Caco-2 (cell line): ENCODE measurements at regions not wholly inside any gene's neighbourhood (a gene's known extent, or its start where the extent isn't known, plus 50 kb on each side); places are given as distances from the start of the nearest gene placed in this dataset.

ENCODE experiments used
- BruUV-seq: library from RNA; stranded (reverse); fragments of 400-500 nt; replicated peaks from 2 replicates; lab custom pipeline; 2021; lab: Mats Ljungman, UMichigan
- CTCF ChIA-PET: fragments of 300-600 bp; sonication (Branson Sonifier 250); formaldehyde crosslinking; loops from one replicate; lab custom pipeline; 2022; ENCODE audit warnings: antibody characterized with exemption; lab: Charles Lee
- POLR2A ChIA-PET: fragments of 300-600 bp; sonication (Branson Sonifier 250); formaldehyde crosslinking; loops from one replicate; lab custom pipeline; 2022; ENCODE audit warnings: antibody characterized with exemption; lab: Charles Lee
- DNase-seq, 2 experiments: peaks; one replicate each; pipeline versions ENCODE4 v3.0.0 to v3.0.0-alpha.2; 2020 to 2022
- H3K27me3 ChIP-seq: replicated peaks from 2 replicates; pipeline ENCODE4 v1.6.0; 2011; ENCODE audit warnings: low read length; ENCODE audit not compliant: control insufficient read depth, insufficient read depth
- H3K36me3 ChIP-seq: 2 replicates; pipeline ENCODE4 v1.5.1; 2011; ENCODE audit warnings: low read length; ENCODE audit not compliant: control insufficient read depth, insufficient read depth
- H3K4me1 ChIP-seq: fragments of 250-450 bp; sonication (Bioruptor Pico); 2 replicates; pipeline ENCODE4 v1.5.1; 2020; ENCODE audit warnings: mild to moderate bottlenecking
- H3K4me3 ChIP-seq: 2 replicates; pipeline ENCODE4 v1.5.1; 2011; ENCODE audit warnings: low read depth, mild to moderate bottlenecking, control low read depth, low read length
- H3K9me3 ChIP-seq: fragments of 250-450 bp; sonication (Bioruptor Pico); 2 replicates; pipeline ENCODE4 v1.5.1; 2020; ENCODE audit warnings: mild to moderate bottlenecking, moderate library complexity
- H3K27ac Mint-ChIP-seq: one replicate; pipeline ENCODE4 v1.8.0; 2022; ENCODE audit warnings: mixed read lengths; ENCODE audit not compliant: unreplicated experiment
- H3K27me3 Mint-ChIP-seq: one replicate; pipeline ENCODE4 v1.8.0; 2022; ENCODE audit warnings: mixed read lengths; ENCODE audit not compliant: insufficient read depth, unreplicated experiment
- H3K36me3 Mint-ChIP-seq: one replicate; pipeline ENCODE4 v1.8.0; 2022; ENCODE audit warnings: mild to moderate bottlenecking, mixed read lengths; ENCODE audit not compliant: insufficient read depth, unreplicated experiment
- H3K4me1 Mint-ChIP-seq: one replicate; pipeline ENCODE4 v1.8.0; 2022; ENCODE audit warnings: low read depth, mixed read lengths; ENCODE audit not compliant: unreplicated experiment
- H3K4me3 Mint-ChIP-seq: one replicate; pipeline ENCODE4 v1.8.0; 2022; ENCODE audit warnings: mild to moderate bottlenecking, moderate library complexity, mixed read lengths; ENCODE audit not compliant: unreplicated experiment
- H3K9me3 Mint-ChIP-seq: one replicate; pipeline ENCODE4 v1.8.0; 2022; ENCODE audit warnings: mixed read lengths; ENCODE audit not compliant: unreplicated experiment
- intact Hi-C: fragments of 100-400 bp; cut with micrococcal nuclease; formaldehyde crosslinking; loops from one replicate; pipeline ENCODE4 v1.10.0; 2022; ENCODE audit not compliant: unreplicated experiment
- TF ChIP-seq, protein P1 (sequence below), 2 experiments: fragments of 200-600 bp in 1 of 2; IDR thresholded peaks; 1 replicate in 1 of 2; 2 replicates in 1 of 2; pipeline versions ENCODE4 v1.5.1 to v1.8.0; 2011 to 2022; ENCODE audit warnings: antibody characterized with exemption in 1 of 2, control low read depth in 1 of 2, inconsistent platforms in 1 of 2, low read depth in 1 of 2, low read length in 1 of 2, mild to moderate bottlenecking in 1 of 2, moderate library complexity in 1 of 2; ENCODE audit not compliant: insufficient read depth in 1 of 2, severe bottlenecking in 1 of 2, unreplicated experiment in 1 of 2

DNA sequence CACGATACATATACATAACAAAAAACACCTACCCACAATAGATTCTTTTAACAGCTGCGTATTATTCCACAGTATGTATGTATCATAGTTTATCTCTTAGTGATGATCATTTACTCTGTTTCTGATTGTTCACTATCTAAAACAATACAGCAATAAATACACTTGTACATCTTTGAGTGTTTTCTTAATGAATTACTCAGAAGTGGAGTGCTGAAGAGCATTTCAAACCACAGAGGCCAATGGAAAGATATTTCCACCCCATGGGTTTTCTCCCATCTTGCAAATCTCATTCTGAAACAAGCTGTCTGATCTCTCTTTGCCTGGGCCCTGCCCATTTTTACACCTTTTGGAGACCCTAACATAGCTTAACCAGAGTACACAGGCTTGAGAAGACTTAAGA is 113.8 kb upstream of the KLF7 start:
- no peak overlapping the region for H3K4me3 ChIP-seq
- DNase-seq = no peak
- no peaks in the 10 kb centered on the region for H3K4me1 ChIP-seq
- Mint-ChIP-seq H3K4me3 (no peak overlapping the region), H3K36me3 (no peaks in the 10 kb centered on the region), H3K27me3 (no peaks in the 10 kb centered on the region), H3K9me3 (no peaks in the 10 kb centered on the region), H3K27ac (no peak overlapping the region), H3K4me1 (peaks cover 2% of the 10 kb centered on the region)
- no peaks in the 10 kb centered on the region for H3K9me3 ChIP-seq
- POLR2A ChIA-PET = no interaction called here
- no peaks in the 10 kb centered on the region for H3K27me3 ChIP-seq
- intact Hi-C loops = no loop called here
- TF ChIP-seq, protein P1, sequence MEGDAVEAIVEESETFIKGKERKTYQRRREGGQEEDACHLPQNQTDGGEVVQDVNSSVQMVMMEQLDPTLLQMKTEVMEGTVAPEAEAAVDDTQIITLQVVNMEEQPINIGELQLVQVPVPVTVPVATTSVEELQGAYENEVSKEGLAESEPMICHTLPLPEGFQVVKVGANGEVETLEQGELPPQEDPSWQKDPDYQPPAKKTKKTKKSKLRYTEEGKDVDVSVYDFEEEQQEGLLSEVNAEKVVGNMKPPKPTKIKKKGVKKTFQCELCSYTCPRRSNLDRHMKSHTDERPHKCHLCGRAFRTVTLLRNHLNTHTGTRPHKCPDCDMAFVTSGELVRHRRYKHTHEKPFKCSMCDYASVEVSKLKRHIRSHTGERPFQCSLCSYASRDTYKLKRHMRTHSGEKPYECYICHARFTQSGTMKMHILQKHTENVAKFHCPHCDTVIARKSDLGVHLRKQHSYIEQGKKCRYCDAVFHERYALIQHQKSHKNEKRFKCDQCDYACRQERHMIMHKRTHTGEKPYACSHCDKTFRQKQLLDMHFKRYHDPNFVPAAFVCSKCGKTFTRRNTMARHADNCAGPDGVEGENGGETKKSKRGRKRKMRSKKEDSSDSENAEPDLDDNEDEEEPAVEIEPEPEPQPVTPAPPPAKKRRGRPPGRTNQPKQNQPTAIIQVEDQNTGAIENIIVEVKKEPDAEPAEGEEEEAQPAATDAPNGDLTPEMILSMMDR (IDR thresholded peaks at IDR 0.05; ENCODE audit: insufficient read depth in 1 of 2, low read depth in 1 of 2, low read length in 1 of 2, severe bottlenecking in 1 of 2, unreplicated experiment in 1 of 2) = no peak
- BruUV-seq = no TSS peak
- H3K36me3 ChIP-seq = no peaks in the 10 kb centered on the region
- CTCF ChIA-PET = no interaction called here

DNA sequence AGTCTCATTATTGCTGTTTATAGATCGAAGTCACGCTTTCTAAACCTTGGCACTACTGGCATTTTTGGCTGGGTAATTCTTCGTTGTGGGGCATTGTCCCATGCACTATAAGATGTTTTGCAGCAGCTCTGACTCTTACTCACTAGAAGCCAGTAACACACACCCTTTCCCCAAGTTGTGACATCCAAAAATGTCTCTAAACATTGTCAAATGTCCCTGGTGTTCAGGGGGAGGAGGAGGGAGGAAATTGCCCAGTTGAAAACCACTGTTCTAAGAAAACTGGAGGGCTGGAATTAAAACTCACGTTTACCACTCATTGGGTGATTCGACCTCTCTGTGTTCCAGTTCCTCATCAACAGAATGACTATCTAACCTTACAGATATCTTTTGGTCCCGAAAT is 115.7 kb upstream of the KLF7 start:
- Histone ChIP-seq H3K4me1 (peaks cover 9% of the 10 kb centered on the region), H3K27me3 (no peaks in the 10 kb centered on the region; the same call in 1 of the 2 replicates), H3K4me3 (no peak overlapping the region), H3K36me3 (no peaks in the 10 kb centered on the region), H3K9me3 (no peaks in the 10 kb centered on the region)
- peaks cover 12% of the 10 kb centered on the region for H3K4me1 Mint-ChIP-seq
- TF ChIP-seq, protein P1 (IDR thresholded peaks at IDR 0.05; ENCODE audit: insufficient read depth in 1 of 2, low read depth in 1 of 2, low read length in 1 of 2, severe bottlenecking in 1 of 2, unreplicated experiment in 1 of 2) = no peak
- H3K27ac Mint-ChIP-seq = no peak overlapping the region
- CTCF ChIA-PET = no interaction called here
- no peaks in the 10 kb centered on the region for H3K9me3 Mint-ChIP-seq
- no peaks in the 10 kb centered on the region for H3K27me3 Mint-ChIP-seq
- no peak overlapping the region for H3K4me3 Mint-ChIP-seq
- no peaks in the 10 kb centered on the region for H3K36me3 Mint-ChIP-seq
- no TSS peak for BruUV-seq
- no peak for DNase-seq
- intact Hi-C loops = no loop called here
- POLR2A ChIA-PET = no interaction called here

DNA sequence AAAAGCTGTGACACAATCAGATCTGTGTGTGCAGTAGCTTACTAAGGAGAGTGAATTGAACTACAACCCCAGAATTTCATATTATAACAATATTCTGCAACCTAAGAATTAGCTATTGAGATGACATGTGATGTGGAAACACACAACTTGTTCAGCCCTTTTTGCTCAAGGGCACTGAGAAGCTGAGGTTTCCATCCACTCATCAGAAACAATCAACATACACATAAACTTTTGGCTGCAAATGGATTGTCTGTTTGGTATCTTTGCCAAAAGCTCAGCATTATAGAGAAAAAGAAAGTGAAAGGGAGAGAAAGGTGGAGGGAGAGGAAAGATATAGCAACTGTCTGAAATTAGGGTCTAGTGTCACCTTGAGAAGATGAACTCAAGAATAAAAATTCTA is 117.2 kb upstream of the KLF7 start:
- POLR2A ChIA-PET = no interaction called here
- Histone ChIP-seq H3K36me3 (no peaks in the 10 kb centered on the region), H3K4me1 (peaks cover 9% of the 10 kb centered on the region), H3K27me3 (no peaks in the 10 kb centered on the region; the same call in 1 of the 2 replicates), H3K9me3 (no peaks in the 10 kb centered on the region), H3K4me3 (no peak overlapping the region)
- H3K9me3 Mint-ChIP-seq = no peaks in the 10 kb centered on the region
- TF ChIP-seq, protein P1 (IDR thresholded peaks at IDR 0.05; ENCODE audit: insufficient read depth in 1 of 2, low read depth in 1 of 2, low read length in 1 of 2, severe bottlenecking in 1 of 2, unreplicated experiment in 1 of 2) = no peak
- intact Hi-C loops = no loop called here
- H3K27ac Mint-ChIP-seq = no peak overlapping the region
- CTCF ChIA-PET = no interaction called here
- H3K4me1 Mint-ChIP-seq = peaks cover 12% of the 10 kb centered on the region
- no TSS peak for BruUV-seq
- H3K4me3 Mint-ChIP-seq = no peak overlapping the region
- no peaks in the 10 kb centered on the region for H3K36me3 Mint-ChIP-seq
- DNase-seq = no peak
- no peaks in the 10 kb centered on the region for H3K27me3 Mint-ChIP-seq
